ENCODE measurements at regions not wholly inside any gene's neighbourhood (a gene's known extent, or its start where the extent isn't known, plus 50 kb on each side); places are given as distances from the start of the nearest gene placed in this dataset.

- no peaks in the 10 kb centered on the region for H4K20me1 ChIP-seq (ENCODE audit: insufficient read depth, low read length)
- H3K79me2 ChIP-seq (ENCODE audit: insufficient read depth, low read length): no peaks in the 10 kb centered on the region
- no peak for TF ChIP-seq CTCF (IDR thresholded peaks at IDR 0.05; ENCODE audit: low read length)
- TF ChIP-seq EZH2 (IDR thresholded peaks at IDR 0.05; ENCODE audit: borderline replicate concordance, low read length): no peak
- no peaks in the 10 kb centered on the region for H3K27me3 ChIP-seq (ENCODE audit: insufficient read depth, low read length)
- no peak overlapping the region for H3K4me3 ChIP-seq (ENCODE audit: low read depth, low read length, poor library complexity, severe bottlenecking)
- H3K9me3 ChIP-seq (ENCODE audit: low read length): no peaks in the 10 kb centered on the region
- H2AFZ ChIP-seq (ENCODE audit: low read length): no peak overlapping the region
- no peaks in the 10 kb centered on the region for H3K36me3 ChIP-seq (ENCODE audit: insufficient read depth, low read length)
- no peak overlapping the region for H3K4me2 ChIP-seq (ENCODE audit: low read length)
- no peaks in the 10 kb centered on the region for H3F3A ChIP-seq (ENCODE audit: insufficient read depth, low read length)
- no peak overlapping the region for H3K27ac ChIP-seq (ENCODE audit: low read depth, low read length, poor library complexity, severe bottlenecking)
- no peak overlapping the region for H3K9ac ChIP-seq (ENCODE audit: low read length)
- H3K4me1 ChIP-seq (ENCODE audit: insufficient read depth, low read length, severe bottlenecking): no peaks in the 10 kb centered on the region
- H3K9me2 ChIP-seq (ENCODE audit: low read depth, low read length): no peaks in the 10 kb centered on the region
Observed at GRCh38 chr6:45757443-45758130, 258.1 kb downstream of the CLIC5 start.

GRCh38 chr6:45756606-45757005 is 259.1 kb downstream of the CLIC5 start:
- Histone ChIP-seq H3K4me3 (ENCODE audit: low read depth, low read length, poor library complexity, severe bottlenecking) (no peak overlapping the region), H3K27me3 (ENCODE audit: insufficient read depth, low read length) (no peaks in the 10 kb centered on the region), H3K4me2 (ENCODE audit: low read length) (no peak overlapping the region), H3F3A (ENCODE audit: insufficient read depth, low read length) (no peaks in the 10 kb centered on the region), H3K9me3 (ENCODE audit: low read length) (no peaks in the 10 kb centered on the region), H3K9me2 (ENCODE audit: low read depth, low read length) (no peaks in the 10 kb centered on the region), H3K79me2 (ENCODE audit: insufficient read depth, low read length) (no peaks in the 10 kb centered on the region), H4K20me1 (ENCODE audit: insufficient read depth, low read length) (no peaks in the 10 kb centered on the region), H3K27ac (ENCODE audit: low read depth, low read length, poor library complexity, severe bottlenecking) (no peak overlapping the region), H3K4me1 (ENCODE audit: insufficient read depth, low read length, severe bottlenecking) (no peaks in the 10 kb centered on the region), H2AFZ (ENCODE audit: low read length) (no peak overlapping the region), H3K36me3 (ENCODE audit: insufficient read depth, low read length) (no peaks in the 10 kb centered on the region), H3K9ac (ENCODE audit: low read length) (no peak overlapping the region)
- TF ChIP-seq EZH2 (IDR thresholded peaks at IDR 0.05; ENCODE audit: borderline replicate concordance, low read length): no peak
- TF ChIP-seq CTCF (IDR thresholded peaks at IDR 0.05; ENCODE audit: low read length): no peak

- no peak overlapping the region for H3K4me3 ChIP-seq (ENCODE audit: low read depth, low read length, poor library complexity, severe bottlenecking)
- H3K4me2 ChIP-seq (ENCODE audit: low read length): no peak overlapping the region
- H4K20me1 ChIP-seq (ENCODE audit: insufficient read depth, low read length): no peaks in the 10 kb centered on the region
- no peaks in the 10 kb centered on the region for H3K9me3 ChIP-seq (ENCODE audit: low read length)
- H3K9ac ChIP-seq (ENCODE audit: low read length): no peak overlapping the region
- no peak overlapping the region for H3K27ac ChIP-seq (ENCODE audit: low read depth, low read length, poor library complexity, severe bottlenecking)
- no peaks in the 10 kb centered on the region for H3K79me2 ChIP-seq (ENCODE audit: insufficient read depth, low read length)
- H3K9me2 ChIP-seq (ENCODE audit: low read depth, low read length): no peaks in the 10 kb centered on the region
- no peak overlapping the region for H2AFZ ChIP-seq (ENCODE audit: low read length)
- H3F3A ChIP-seq (ENCODE audit: insufficient read depth, low read length): no peaks in the 10 kb centered on the region
- no peaks in the 10 kb centered on the region for H3K27me3 ChIP-seq (ENCODE audit: insufficient read depth, low read length)
- TF ChIP-seq EZH2 (IDR thresholded peaks at IDR 0.05; ENCODE audit: borderline replicate concordance, low read length) (no peak), CTCF (IDR thresholded peaks at IDR 0.05; ENCODE audit: low read length) (no peak)
- no peaks in the 10 kb centered on the region for H3K4me1 ChIP-seq (ENCODE audit: insufficient read depth, low read length, severe bottlenecking)
- H3K36me3 ChIP-seq (ENCODE audit: insufficient read depth, low read length): no peaks in the 10 kb centered on the region
Observed at GRCh38 chr6:45754432-45754831, 261.2 kb downstream of the CLIC5 start.
